GM10266 (cell line): ENCODE measurements at regions not wholly inside any gene's neighbourhood (a gene's known extent, or its start where the extent isn't known, plus 50 kb on each side); places are given as distances from the start of the nearest gene placed in this dataset.
A peak's percentile ranks its signal among the peaks of the same experiment; 100 is the strongest.
"Not testable (repeated sequence)": the region's sequence is repeated elsewhere in the genome, so short reads cannot be mapped to it uniquely, and the experiment has no call there.

Source experiments
- DNase-seq: peaks from one replicate; pipeline ENCODE4 v3.0.0; 2012; ENCODE audit errors: extremely low spot score
- CTCF ChIP-seq: IDR thresholded peaks from 2 replicates; pipeline ENCODE4 v1.5.1; 2012; ENCODE audit warnings: mild to moderate bottlenecking, low read depth; ENCODE audit not compliant: control insufficient read depth, insufficient read depth; ENCODE audit errors: missing control alignments

- no peak for TF ChIP-seq CTCF
- no peak for DNase-seq
Observed at GRCh38 chrX:151042842-151043241, 59.7 kb downstream of the HMGB3 start.

- DNase-seq, result not testable (repeated sequence)
Observed at GRCh38 chrX:151066373-151066772, 83.2 kb downstream of the HMGB3 start.

- TF ChIP-seq CTCF, result no peak
Observed at GRCh38 chrX:151073767-151074166, 90.6 kb downstream of the HMGB3 start.

GRCh38 chrX:151081016-151081415, 95.4 kb upstream of the GPR50 start:
- no peak for TF ChIP-seq CTCF
- no peak for DNase-seq

More at GRCh38 chrX:151073767-151074166, 90.6 kb downstream of the HMGB3 start:
- no peak for DNase-seq

- DNase-seq, result peak; percentile 42
- peak; percentile 88 for TF ChIP-seq CTCF
Observed at GRCh38 chrX:151082077-151082948, 94.1 kb upstream of the GPR50 start.

- no peak for TF ChIP-seq CTCF
Observed at GRCh38 chrX:151084454-151084853, 91.9 kb upstream of the GPR50 start.

GRCh38 chrX:151085207-151085606, 91.2 kb upstream of the GPR50 start:
- DNase-seq, result no peak
- TF ChIP-seq CTCF, result no peak

More at GRCh38 chrX:151084454-151084853, 91.9 kb upstream of the GPR50 start:
- DNase-seq, result no peak
